SK-N-SH (cell line): ENCODE measurements at regions not wholly inside any gene's neighbourhood (a gene's known extent, or its start where the extent isn't known, plus 50 kb on each side); places are given as distances from the start of the nearest gene placed in this dataset.

Experiments used
- CTCF ChIA-PET: fragments of 300-600, 350-600 bp; formaldehyde crosslinking; extraction: SDS; loops from one replicate; lab custom pipeline; 2021; lab: Yijun Ruan, JAX
- POLR2A ChIA-PET: fragments of 350-600 bp; sonication (Branson Sonifier 250); formaldehyde crosslinking; extraction: SDS; loops from one replicate; lab custom pipeline; 2020; ENCODE audit warnings: antibody characterized with exemption, inconsistent platforms; lab: Yijun Ruan, JAX
- DNase-seq: peaks from one replicate; pipeline ENCODE4 v3.0.0; 2012
- H2AFZ ChIP-seq: fragments of 200-600 bp; sonication (generic); 2 replicates; pipeline ENCODE4 v1.8.1; 2016; ENCODE audit warnings: antibody characterized with exemption, mild to moderate bottlenecking, low read depth
- H3F3A ChIP-seq: fragments of 200-600 bp; sonication (generic); replicated peaks from 2 replicates; pipeline ENCODE3; 2016; ENCODE audit warnings: antibody characterized with exemption, mild to moderate bottlenecking; ENCODE audit not compliant: insufficient read depth
- H3K27ac ChIP-seq, 2 experiments: fragments of 200-500 bp in 1 of 2; fragments of 200-600 bp in 1 of 2; sonication (Bioruptor generic) in 1 of 2; sonication (generic), shearing (Covaris generic) in 1 of 2; 2 replicates each; pipeline versions ENCODE4 v1.5.1 to v1.6.1; 2014 to 2016; ENCODE audit warnings: low read depth in 2 of 2, inconsistent platforms in 1 of 2, low read length in 1 of 2, mild to moderate bottlenecking in 1 of 2, mixed read lengths in 1 of 2
- H3K27me3 ChIP-seq: fragments of 200-600 bp; sonication (generic), shearing (Covaris generic); 2 replicates; pipeline ENCODE4 v1.6.1; 2016; ENCODE audit warnings: mixed run types; ENCODE audit not compliant: insufficient read depth
- H3K36me3 ChIP-seq, 2 experiments: fragments of 200-500 bp in 1 of 2; fragments of 200-600 bp in 1 of 2; sonication (Bioruptor generic) in 1 of 2; sonication (generic) in 1 of 2; replicated peaks in 1 of 2; 2 replicates each; pipeline versions ENCODE3 to v1.5.1; 2014 to 2016; ENCODE audit warnings: low read length in 1 of 2, mild to moderate bottlenecking in 1 of 2; ENCODE audit not compliant: insufficient read depth in 2 of 2, control insufficient read depth in 1 of 2
- H3K4me1 ChIP-seq, 2 experiments: fragments of 200-500 bp in 1 of 2; fragments of 200-600 bp in 1 of 2; sonication (Bioruptor generic) in 1 of 2; sonication (generic), shearing (Covaris generic) in 1 of 2; 2 replicates each; pipeline versions ENCODE4 v1.5.1 to v1.6.1; 2014 to 2016; ENCODE audit warnings: low read depth in 1 of 2, low read length in 1 of 2, mixed run types in 1 of 2; ENCODE audit not compliant: insufficient read depth in 2 of 2, control insufficient read depth in 1 of 2
- H3K4me2 ChIP-seq: fragments of 200-600 bp; sonication (generic), shearing (Covaris generic); 2 replicates; pipeline ENCODE4 v1.6.1; 2017; ENCODE audit warnings: mixed run types
- H3K4me3 ChIP-seq, 2 experiments: fragments of 200-500 bp in 1 of 2; fragments of 200-600 bp in 1 of 2; sonication (Bioruptor generic) in 1 of 2; sonication (generic), shearing (Covaris generic) in 1 of 2; 2 replicates each; pipeline versions ENCODE4 v1.5.1 to v1.8.1; 2014 to 2016; ENCODE audit warnings: low read depth in 2 of 2, inconsistent platforms in 1 of 2, low read length in 1 of 2, mild to moderate bottlenecking in 1 of 2, mixed read lengths in 1 of 2, moderate library complexity in 1 of 2
- H3K79me2 ChIP-seq: fragments of 200-600 bp; sonication (generic); 2 replicates; pipeline ENCODE4 v1.8.1; 2017; ENCODE audit warnings: mild to moderate bottlenecking; ENCODE audit not compliant: insufficient read depth
- H3K9ac ChIP-seq: fragments of 200-600 bp; sonication (generic); 2 replicates; pipeline ENCODE4 v1.6.1; 2017; ENCODE audit warnings: mixed run types
- H3K9me2 ChIP-seq: fragments of 200-600 bp; sonication (generic); 2 replicates; pipeline ENCODE4 v1.6.1; 2017; ENCODE audit warnings: mixed run types
- H3K9me3 ChIP-seq: fragments of 200-600 bp; sonication (generic); 2 replicates; pipeline ENCODE4 v1.6.1; 2017; ENCODE audit warnings: mixed run types, mild to moderate bottlenecking, moderate library complexity
- H4K20me1 ChIP-seq: fragments of 200-600 bp; sonication (generic); 2 replicates; pipeline ENCODE4 v1.6.1; 2017; ENCODE audit warnings: mild to moderate bottlenecking, mixed run types; ENCODE audit not compliant: insufficient read depth
- ELF1 ChIP-seq: IDR thresholded peaks from 2 replicates; pipeline ENCODE4 v1.4.0; 2012
- EZH2phosphoT487 ChIP-seq: fragments of 200-600 bp; sonication (generic); IDR thresholded peaks from 2 replicates; pipeline ENCODE4 v1.6.1; 2017; ENCODE audit warnings: low read depth, mixed run types, mild to moderate bottlenecking, antibody characterized with exemption, moderate library complexity, borderline replicate concordance
- FOXM1 ChIP-seq: IDR thresholded peaks from 2 replicates; pipeline ENCODE4 v1.4.0; 2012; ENCODE audit warnings: low read depth, mild to moderate bottlenecking
- GABPA ChIP-seq: IDR thresholded peaks from 2 replicates; pipeline ENCODE4 v1.4.0; 2012; ENCODE audit warnings: low read depth, mild to moderate bottlenecking
- GATA2 ChIP-seq: sonication (generic); formaldehyde crosslinking; IDR thresholded peaks from 2 replicates; pipeline ENCODE4 v1.5.0; 2020; ENCODE audit warnings: mild to moderate bottlenecking, missing genetic modification reagents
- NRF1 ChIP-seq: IDR thresholded peaks from 2 replicates; pipeline ENCODE4 v1.6.1; 2012; ENCODE audit warnings: low read depth, mild to moderate bottlenecking, low read length
- RCOR1 ChIP-seq: fragments of 150-350 bp; IDR thresholded peaks from 2 replicates; pipeline ENCODE4 v1.6.1; 2017; ENCODE audit warnings: antibody characterized with exemption, low read length
- SMC3 ChIP-seq: IDR thresholded peaks from 2 replicates; pipeline ENCODE4 v1.6.1; 2012; ENCODE audit warnings: low read depth, low read length, improper control_type of control experiment
- TAF1 ChIP-seq: IDR thresholded peaks from 2 replicates; pipeline ENCODE4 v1.6.1; 2012; ENCODE audit warnings: low read depth, mild to moderate bottlenecking, low read length, moderate library complexity, borderline replicate concordance
- TCF12 ChIP-seq: IDR thresholded peaks from 2 replicates; pipeline ENCODE4 v1.4.0; 2012
- WGBS: methylation state at CpG from one replicate; pipeline ENCODE4 v1.1.6; 2017; ENCODE audit warnings: low lambda C conversion rate; 5-methylcytosine and 5-hydroxymethylcytosine counted together
- TF ChIP-seq, protein P1 (sequence below): IDR thresholded peaks from 2 replicates; pipeline ENCODE4; 2012
- TF ChIP-seq, protein P2 (sequence below): IDR thresholded peaks from 2 replicates; pipeline ENCODE4 v1.4.0; 2012; ENCODE audit warnings: low read depth, borderline replicate concordance
- TF ChIP-seq, protein P3 (sequence below): IDR thresholded peaks from 2 replicates; pipeline ENCODE4 v1.4.0; 2012; ENCODE audit warnings: low read depth, borderline replicate concordance

DNA sequence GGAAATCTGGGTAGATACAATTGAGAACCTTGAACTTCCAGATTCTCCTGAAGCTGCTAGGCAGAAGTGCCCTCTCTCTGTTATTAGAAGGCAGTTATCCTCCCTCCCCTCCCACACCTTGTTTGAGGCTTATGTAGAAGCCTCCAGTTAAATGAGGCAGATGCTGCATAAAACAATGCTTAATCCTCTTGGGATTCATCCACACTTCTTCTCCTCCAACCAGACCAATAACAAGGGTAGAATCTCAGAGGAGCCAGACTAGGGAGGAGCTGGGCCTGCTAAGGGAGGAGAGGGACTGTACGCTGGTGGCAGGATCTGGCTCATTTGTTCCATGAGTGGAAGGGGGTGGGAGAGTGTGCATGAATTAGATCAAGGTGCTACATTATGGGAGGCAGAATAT is 88.3 kb upstream of the PRR23C start (continued):
- TF ChIP-seq, protein P1, sequence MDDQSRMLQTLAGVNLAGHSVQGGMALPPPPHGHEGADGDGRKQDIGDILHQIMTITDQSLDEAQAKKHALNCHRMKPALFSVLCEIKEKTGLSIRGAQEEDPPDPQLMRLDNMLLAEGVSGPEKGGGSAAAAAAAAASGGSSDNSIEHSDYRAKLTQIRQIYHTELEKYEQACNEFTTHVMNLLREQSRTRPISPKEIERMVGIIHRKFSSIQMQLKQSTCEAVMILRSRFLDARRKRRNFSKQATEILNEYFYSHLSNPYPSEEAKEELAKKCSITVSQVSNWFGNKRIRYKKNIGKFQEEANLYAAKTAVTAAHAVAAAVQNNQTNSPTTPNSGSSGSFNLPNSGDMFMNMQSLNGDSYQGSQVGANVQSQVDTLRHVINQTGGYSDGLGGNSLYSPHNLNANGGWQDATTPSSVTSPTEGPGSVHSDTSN: no peak
- TF ChIP-seq EZH2phosphoT487 (no peak), NRF1 (no peak), GABPA (no peak), TCF12 (no peak)
- TF ChIP-seq, all 33 proteins: peak for 0

- Histone ChIP-seq H3K9ac (no peak overlapping the region), H3K4me1 (no peaks in the 10 kb centered on the region), H3K27me3 (no peaks in the 10 kb centered on the region), H2AFZ (no peak overlapping the region), H3K36me3 (no peaks in the 10 kb centered on the region), H3K4me3 (no peak overlapping the region), H3F3A (no peaks in the 10 kb centered on the region), H3K9me3 (no peaks in the 10 kb centered on the region), H3K79me2 (no peaks in the 10 kb centered on the region), H3K9me2 (no peaks in the 10 kb centered on the region), H3K27ac (no peak overlapping the region), H3K4me2 (no peak overlapping the region), H4K20me1 (no peaks in the 10 kb centered on the region)
- TF ChIP-seq GABPA: no peak
- no peak for TF ChIP-seq ELF1
- no peak for TF ChIP-seq TAF1
- TF ChIP-seq TCF12: no peak
- TF ChIP-seq FOXM1: no peak
- TF ChIP-seq, protein P2, sequence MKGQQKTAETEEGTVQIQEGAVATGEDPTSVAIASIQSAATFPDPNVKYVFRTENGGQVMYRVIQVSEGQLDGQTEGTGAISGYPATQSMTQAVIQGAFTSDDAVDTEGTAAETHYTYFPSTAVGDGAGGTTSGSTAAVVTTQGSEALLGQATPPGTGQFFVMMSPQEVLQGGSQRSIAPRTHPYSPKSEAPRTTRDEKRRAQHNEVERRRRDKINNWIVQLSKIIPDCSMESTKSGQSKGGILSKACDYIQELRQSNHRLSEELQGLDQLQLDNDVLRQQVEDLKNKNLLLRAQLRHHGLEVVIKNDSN: no peak
- TF ChIP-seq SMC3: no peak
- no peak for TF ChIP-seq GATA2
- TF ChIP-seq, protein P3, sequence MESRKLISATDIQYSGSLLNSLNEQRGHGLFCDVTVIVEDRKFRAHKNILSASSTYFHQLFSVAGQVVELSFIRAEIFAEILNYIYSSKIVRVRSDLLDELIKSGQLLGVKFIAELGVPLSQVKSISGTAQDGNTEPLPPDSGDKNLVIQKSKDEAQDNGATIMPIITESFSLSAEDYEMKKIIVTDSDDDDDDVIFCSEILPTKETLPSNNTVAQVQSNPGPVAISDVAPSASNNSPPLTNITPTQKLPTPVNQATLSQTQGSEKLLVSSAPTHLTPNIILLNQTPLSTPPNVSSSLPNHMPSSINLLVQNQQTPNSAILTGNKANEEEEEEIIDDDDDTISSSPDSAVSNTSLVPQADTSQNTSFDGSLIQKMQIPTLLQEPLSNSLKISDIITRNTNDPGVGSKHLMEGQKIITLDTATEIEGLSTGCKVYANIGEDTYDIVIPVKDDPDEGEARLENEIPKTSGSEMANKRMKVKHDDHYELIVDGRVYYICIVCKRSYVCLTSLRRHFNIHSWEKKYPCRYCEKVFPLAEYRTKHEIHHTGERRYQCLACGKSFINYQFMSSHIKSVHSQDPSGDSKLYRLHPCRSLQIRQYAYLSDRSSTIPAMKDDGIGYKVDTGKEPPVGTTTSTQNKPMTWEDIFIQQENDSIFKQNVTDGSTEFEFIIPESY: no peak
- no peak for TF ChIP-seq RCOR1
- CTCF ChIA-PET: interaction anchor here (0.7 to 0.9 kb wide), 2 partner anchors 23 to 69 kb away, joined by 3 to 4 read pairs; no protein-coding TSS in a partner anchor
- 9% methylated on average over 2 of the region's 2 CpGs for WGBS
- no peak for DNase-seq
- POLR2A ChIA-PET: no interaction called here
Observed at GRCh38 chr3:139134678-139135372, 90.1 kb upstream of the PRR23C start.
